ENCODE measurements at regions not wholly inside any gene's neighbourhood (a gene's known extent, or its start where the extent isn't known, plus 50 kb on each side); places are given as distances from the start of the nearest gene placed in this dataset.

DNA sequence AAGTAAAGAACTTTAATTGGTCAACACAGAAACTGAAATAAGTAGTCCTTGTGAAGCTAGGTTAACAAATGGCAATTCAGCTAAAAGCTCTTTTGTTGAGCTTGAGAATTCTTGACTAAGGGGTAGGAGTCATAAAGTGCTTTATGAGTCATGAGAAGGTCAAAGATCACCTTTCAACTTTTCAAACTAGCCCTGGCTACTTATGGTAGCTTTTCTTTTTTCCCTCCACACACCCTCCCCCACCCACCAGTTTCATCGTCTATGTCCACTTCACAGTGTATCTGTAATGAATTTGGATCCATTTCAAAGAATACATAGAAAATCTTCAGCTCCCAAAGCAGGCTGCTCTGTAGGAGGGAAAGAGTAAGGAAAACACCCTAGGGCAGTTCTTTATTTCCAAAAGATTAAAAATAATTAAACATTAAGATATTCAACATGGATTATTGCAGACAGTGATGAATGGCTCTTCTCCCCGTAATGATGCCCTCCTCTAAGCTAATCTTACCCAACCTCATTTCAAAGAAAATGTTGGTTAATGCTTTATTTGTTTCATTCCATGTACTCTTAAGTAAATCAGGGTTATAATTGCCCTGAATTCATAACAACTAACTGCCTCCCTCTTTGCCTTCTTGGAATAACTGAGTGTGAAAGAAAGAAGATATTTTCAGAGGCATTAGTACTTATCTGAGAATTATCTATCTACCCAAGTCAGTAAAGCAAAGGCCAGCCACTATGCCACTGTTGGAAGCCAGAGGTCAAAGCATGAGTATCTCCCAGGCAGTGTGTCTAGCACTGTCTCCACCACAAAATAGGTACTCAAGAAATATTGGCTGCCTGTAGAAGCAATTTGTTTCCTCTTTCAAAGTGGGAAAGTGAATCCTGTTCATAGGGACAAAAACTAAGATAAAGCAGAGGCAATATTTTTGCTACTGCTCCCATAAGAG is 290.6 kb downstream of the PIK3R1 start:
- Histone ChIP-seq H3K36me3 (ENCODE audit: control insufficient read depth, insufficient read depth, low read length) (no peaks in the 10 kb centered on the region), H3K27me3 (ENCODE audit: control insufficient read depth, insufficient read depth, low read length) (no peaks in the 10 kb centered on the region), H3K4me3 (ENCODE audit: low read depth, low read length) (no peak overlapping the region)
- ChIA-PET POLR2A (interaction anchor here (0.5 to 0.6 kb wide), 2 partner anchors 13 kb away, joined by 3 to 4 read pairs; no protein-coding TSS in a partner anchor), CTCF (interaction anchor here (0.5 to 1.4 kb wide), 3 partner anchors 9 to 1275 kb away, joined by 3 to 4 read pairs (median 3); no protein-coding TSS in a partner anchor)
- TF ChIP-seq, protein P1, sequence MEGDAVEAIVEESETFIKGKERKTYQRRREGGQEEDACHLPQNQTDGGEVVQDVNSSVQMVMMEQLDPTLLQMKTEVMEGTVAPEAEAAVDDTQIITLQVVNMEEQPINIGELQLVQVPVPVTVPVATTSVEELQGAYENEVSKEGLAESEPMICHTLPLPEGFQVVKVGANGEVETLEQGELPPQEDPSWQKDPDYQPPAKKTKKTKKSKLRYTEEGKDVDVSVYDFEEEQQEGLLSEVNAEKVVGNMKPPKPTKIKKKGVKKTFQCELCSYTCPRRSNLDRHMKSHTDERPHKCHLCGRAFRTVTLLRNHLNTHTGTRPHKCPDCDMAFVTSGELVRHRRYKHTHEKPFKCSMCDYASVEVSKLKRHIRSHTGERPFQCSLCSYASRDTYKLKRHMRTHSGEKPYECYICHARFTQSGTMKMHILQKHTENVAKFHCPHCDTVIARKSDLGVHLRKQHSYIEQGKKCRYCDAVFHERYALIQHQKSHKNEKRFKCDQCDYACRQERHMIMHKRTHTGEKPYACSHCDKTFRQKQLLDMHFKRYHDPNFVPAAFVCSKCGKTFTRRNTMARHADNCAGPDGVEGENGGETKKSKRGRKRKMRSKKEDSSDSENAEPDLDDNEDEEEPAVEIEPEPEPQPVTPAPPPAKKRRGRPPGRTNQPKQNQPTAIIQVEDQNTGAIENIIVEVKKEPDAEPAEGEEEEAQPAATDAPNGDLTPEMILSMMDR (IDR thresholded peaks at IDR 0.05; ENCODE audit: insufficient read depth, low read depth, low read length), result no peak
- no peak for DNase-seq (ENCODE audit: low read depth)

DNA sequence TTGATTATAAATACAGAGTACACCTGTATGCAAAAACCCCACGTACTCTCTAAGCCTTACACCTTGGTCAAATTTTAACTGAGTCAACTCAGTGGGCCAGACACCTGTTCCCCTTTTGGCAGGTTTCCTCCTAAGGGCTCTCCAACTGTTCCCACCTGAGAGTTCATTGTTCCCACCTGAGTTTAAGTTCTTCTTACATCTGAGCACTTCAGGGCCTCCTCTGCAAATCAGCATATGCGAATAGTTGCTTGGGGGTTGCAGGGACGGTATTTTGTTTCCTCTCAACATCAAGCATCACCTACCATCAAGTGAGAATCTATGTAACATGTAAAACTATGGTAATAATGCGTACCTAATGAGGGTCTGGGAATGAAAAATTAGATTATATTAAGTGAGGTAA is 300.0 kb downstream of the PIK3R1 start:
- POLR2A ChIA-PET, result no interaction called here
- no peak overlapping the region for H3K4me3 ChIP-seq (ENCODE audit: low read depth, low read length)
- CTCF ChIA-PET, result interaction anchor here (0.8 to 1.1 kb wide), 3 partner anchors 9 to 13 kb away, joined by 4 read pairs; no protein-coding TSS in a partner anchor
- TF ChIP-seq, protein P1 (IDR thresholded peaks at IDR 0.05; ENCODE audit: insufficient read depth, low read depth, low read length), result no peak
- no peaks in the 10 kb centered on the region for H3K27me3 ChIP-seq (ENCODE audit: control insufficient read depth, insufficient read depth, low read length)
- no peaks in the 10 kb centered on the region for H3K36me3 ChIP-seq (ENCODE audit: control insufficient read depth, insufficient read depth, low read length)
- no peak for DNase-seq (ENCODE audit: low read depth)

DNA sequence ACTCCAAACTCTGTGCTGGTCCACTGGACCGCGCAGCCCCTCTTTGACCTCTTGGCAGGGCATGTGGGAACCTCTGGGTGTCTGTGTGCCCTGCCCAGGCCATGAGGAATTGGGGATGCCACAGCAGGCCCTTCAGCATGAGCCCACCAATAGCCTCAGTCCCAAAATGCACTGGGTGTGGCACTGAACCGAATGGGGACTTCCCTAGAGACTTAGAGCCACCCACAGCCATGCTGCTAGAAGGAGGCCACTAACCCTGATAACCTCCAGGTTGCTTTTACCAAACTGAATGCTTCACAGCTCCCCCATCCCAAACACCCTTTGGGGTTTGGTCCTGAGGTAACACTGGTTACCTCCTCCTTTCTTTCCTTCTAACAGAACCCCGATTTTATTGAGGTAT is 302.7 kb downstream of the PIK3R1 start:
- no peaks in the 10 kb centered on the region for H3K36me3 ChIP-seq (ENCODE audit: control insufficient read depth, insufficient read depth, low read length)
- CTCF ChIA-PET, result no interaction called here
- no peak overlapping the region for H3K4me3 ChIP-seq (ENCODE audit: low read depth, low read length)
- no peak for DNase-seq (ENCODE audit: low read depth)
- no peaks in the 10 kb centered on the region for H3K27me3 ChIP-seq (ENCODE audit: control insufficient read depth, insufficient read depth, low read length)
- POLR2A ChIA-PET, result no interaction called here
- TF ChIP-seq, protein P1 (IDR thresholded peaks at IDR 0.05; ENCODE audit: insufficient read depth, low read depth, low read length), result no peak

DNA sequence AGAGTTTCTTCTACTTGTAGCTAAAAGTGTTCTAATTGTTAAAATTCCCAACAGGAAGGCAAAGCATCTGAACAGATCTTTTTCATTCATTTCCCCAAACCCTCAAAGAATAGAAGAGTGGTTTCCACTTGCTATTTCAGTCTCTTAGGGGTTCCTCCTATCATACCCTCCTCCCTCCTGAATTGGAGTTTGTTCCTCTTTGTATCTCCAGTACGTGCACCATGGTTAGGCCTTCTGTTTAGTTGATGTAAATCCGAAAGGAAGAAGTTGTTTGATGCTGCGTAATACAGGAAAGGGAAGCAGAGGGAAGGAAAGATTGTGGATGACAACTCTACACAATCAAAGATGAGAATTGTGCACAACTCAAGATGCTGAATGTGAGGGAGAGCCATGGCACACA is 303.6 kb downstream of the PIK3R1 start:
- Histone ChIP-seq H3K27me3 (ENCODE audit: control insufficient read depth, insufficient read depth, low read length) (no peaks in the 10 kb centered on the region), H3K36me3 (ENCODE audit: control insufficient read depth, insufficient read depth, low read length) (no peaks in the 10 kb centered on the region), H3K4me3 (ENCODE audit: low read depth, low read length) (no peak overlapping the region)
- TF ChIP-seq, protein P1 (IDR thresholded peaks at IDR 0.05; ENCODE audit: insufficient read depth, low read depth, low read length), result no peak
- ChIA-PET POLR2A (interaction anchor here (0.7 kb wide), 1 partner anchor 13 kb away, joined by 3 read pairs; no protein-coding TSS in a partner anchor), CTCF (no interaction called here)
- DNase-seq (ENCODE audit: low read depth), result no peak

DNA sequence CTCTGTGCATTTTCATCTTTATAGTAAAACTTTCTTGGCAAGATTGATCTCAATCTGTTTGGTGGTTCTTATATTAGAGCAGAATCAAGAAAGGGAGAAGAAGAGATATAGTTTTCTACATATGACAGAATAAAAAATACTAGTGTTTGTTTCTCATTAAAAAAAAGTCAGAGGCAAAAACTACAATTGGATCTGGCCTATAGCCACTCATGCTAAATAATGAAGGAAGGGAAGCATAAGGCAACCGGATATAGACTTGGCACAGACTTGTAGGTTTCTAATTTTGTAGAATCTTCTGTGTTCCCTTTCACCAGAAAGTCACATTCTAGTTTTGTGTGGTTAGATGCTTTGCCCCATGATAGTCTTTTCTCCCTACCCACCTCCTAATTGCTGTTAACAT is 306.2 kb downstream of the PIK3R1 start:
- CTCF ChIA-PET, result interaction anchor here (0.9 kb wide), 1 partner anchor 254 kb away, joined by 3 read pairs; no protein-coding TSS in a partner anchor
- no peak for DNase-seq (ENCODE audit: low read depth)
- Histone ChIP-seq H3K27me3 (ENCODE audit: control insufficient read depth, insufficient read depth, low read length) (no peaks in the 10 kb centered on the region), H3K4me3 (ENCODE audit: low read depth, low read length) (no peak overlapping the region), H3K36me3 (ENCODE audit: control insufficient read depth, insufficient read depth, low read length) (no peaks in the 10 kb centered on the region)
- POLR2A ChIA-PET, result no interaction called here
- TF ChIP-seq, protein P1 (IDR thresholded peaks at IDR 0.05; ENCODE audit: insufficient read depth, low read depth, low read length), result no peak

Data from BJ (cell line).